Activated gamma-delta T cell treated with Interleukin-2 at 50 U/mL for 16 hours (primary cell): ENCODE measurements at regions not wholly inside any gene's neighbourhood (a gene's known extent, or its start where the extent isn't known, plus 50 kb on each side); places are given as distances from the start of the nearest gene placed in this dataset.
"Not testable (repeated sequence)": the region's sequence is repeated elsewhere in the genome, so short reads cannot be mapped to it uniquely, and the experiment has no call there.

ENCODE experiments used
- DNase-seq: peaks from one replicate; pipeline ENCODE4 v3.0.0-alpha.2; 2020

DNA sequence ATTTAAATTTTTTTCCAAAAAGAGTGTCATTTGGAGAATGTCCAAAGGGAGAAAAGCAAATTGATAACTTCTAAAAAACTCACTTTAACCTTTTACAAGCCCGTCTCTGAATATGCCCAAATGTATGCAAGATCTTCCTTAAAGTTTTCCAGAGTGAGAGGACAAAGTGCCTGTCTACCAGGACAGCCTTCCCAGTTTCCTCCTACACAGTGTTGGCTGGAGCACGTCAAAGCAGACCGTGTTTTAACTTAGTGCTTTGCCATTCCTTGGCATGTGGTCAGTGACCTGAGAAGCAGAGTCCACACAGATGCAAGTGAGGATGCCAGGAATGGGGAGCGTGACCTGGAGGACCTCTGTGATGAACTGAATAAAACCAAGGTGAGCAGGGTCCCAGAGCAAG, 245.7 kb downstream of the FAM43A start:
- DNase-seq: no peak

DNA sequence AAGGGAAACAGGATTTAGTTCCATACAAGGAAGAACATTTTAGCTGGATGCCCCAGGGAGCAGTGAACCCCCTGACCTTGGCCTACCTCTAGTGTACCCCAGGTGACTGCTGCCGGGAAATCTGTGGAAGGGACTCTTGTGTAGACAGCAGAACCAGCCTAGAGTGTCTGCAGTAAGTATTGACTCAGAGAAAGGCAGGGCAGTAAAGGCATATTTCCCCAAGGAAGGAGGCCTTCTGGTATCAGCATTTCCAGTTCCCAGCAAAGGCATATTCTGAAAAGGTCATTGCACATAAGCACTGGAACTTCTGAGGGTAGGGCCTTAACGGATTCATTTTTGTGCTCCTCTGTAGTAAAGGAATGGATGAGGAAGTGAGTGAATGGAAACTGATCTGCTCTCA, 246.2 kb downstream of the FAM43A start:
- DNase-seq: no peak

GRCh38 chr3:194933465-194933864, 247.8 kb downstream of the FAM43A start:
- no peak for DNase-seq

GRCh38 chr3:194935061-194935460, 249.4 kb downstream of the FAM43A start:
- DNase-seq: no peak

DNA sequence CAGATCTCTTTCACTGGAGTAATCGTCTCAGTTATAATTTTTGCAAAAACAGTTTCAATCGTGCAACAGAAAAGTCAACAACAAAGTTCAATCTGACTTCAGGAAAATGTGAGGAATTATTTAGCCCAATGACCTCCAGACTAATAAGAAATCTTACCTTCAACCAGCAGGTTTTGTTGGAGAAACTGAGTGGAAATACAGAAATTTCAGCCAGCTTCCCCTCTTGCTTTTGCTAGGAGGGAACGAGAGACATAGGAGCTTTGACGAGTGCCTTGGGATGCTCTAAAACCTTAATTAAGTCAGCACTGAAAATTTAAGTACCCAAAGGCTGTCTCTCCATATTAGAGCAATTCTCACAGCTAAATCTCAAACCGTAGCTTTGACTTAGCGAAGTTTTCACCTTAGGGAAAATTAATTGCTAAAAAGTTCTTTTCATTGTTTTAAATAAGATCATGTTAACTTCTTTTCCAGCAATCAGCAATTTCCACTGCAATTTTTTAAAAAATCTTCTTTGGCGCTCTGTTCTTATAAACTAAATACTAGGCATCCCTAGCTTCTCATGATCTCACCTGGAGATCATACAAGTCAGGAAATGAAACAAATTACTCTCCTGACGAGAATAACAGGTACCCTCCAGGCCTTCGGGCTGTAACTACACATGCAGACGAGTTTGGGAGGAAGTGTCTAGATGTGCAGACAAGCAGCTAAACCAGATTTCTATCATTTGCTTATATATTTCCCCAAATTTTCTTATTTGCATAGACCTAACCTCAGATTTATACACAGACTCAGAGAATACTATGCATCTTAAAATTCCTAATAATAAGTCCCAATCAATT, 250.2 kb downstream of the FAM43A start:
- DNase-seq: no peak

DNA sequence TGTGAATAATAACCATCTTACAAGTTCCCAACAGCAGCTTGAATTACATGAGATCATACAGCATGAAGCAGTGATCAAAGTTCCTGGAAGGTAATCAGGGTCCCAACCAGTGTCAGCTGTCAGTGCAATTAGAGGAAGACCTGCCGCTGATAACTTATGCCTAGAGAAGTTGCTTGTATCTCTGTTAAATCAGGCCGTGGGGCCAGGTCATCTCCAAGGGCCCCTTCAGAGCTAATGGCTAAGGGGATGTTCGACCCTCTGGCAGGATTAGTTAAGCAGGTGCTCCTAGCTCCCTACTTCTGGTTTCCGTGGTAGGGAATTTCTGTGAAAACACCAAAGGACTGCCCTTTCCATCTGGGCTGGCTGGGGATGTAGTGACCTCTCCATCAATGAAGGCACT, 251.0 kb downstream of the FAM43A start:
- no peak for DNase-seq

DNA sequence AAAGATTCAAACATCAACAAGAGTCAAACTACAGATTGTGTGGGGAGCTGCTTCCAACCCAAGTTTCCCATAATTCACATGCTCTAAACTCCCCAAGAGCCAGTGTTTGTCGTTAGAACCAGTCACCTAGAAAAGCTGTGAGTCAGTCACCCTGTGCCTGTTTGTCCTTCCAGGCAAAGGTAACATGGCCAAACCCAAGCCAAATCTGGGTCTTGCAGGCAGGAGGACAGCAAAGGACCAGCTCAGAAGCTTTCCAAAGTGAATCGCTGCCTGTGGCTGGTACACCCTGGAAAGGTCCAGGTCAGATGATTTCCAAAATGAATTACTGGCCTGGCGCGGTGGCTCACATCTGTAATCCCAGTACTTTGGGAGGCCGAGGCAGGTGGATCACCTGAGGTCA, 251.5 kb downstream of the FAM43A start:
- no peak for DNase-seq

- DNase-seq: no peak
These were observed 252.2 kb downstream of the FAM43A start for GRCh38 chr3:194937882-194938321.

GRCh38 chr3:194938845-194939531, 253.3 kb downstream of the FAM43A start:
- no peak for DNase-seq

DNA sequence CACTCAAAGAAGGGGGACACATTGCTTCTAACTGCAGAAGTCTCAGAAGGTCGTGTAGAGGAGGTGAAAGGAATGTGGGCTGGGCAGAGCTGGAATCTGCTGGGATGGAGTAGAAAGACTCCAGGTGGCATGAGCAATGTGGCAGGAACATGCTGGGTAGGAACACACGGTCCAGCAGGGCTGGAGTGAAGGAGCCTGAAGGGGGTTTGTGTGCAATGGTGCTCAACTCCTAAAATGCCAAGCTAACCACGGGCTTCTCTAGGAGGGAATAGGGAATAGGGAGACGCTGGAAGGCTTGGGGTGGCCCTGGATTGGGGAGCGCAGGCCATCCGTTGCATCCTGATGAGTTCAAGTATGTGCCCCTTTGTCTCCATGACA, 253.8 kb downstream of the FAM43A start:
- DNase-seq: no peak

- no peak for DNase-seq
These were observed 254.5 kb downstream of the FAM43A start for GRCh38 chr3:194939949-194940770.

- DNase-seq: no peak
These were observed 255.8 kb downstream of the FAM43A start for GRCh38 chr3:194941360-194941955.

DNA sequence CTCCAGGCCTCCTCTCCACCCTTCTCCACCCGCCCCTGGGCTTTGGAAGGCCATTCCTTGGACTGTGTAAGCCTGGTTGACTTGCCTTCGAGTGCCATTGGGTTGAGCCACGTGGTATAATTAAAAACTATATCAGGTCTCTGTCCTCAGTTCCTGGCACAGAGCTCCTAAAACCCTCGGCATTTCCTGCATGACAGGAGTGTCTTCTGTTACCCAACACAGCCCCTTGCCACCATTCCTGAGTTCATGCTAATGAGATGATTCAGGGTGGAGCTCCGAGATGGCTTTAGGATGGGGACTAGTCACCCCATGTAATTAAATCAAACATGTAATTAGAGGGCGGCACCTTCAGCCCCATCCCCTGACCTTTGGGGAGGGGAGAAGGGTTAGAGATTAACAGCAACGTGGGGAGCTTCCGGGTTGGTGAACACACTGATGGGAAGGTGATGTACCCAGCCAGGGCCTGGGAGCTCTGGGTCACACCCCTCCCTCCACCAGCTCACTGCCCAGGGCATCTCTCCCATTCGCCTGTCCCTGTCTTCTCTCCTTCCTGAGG, 256.4 kb downstream of the FAM43A start:
- DNase-seq: no peak

- no peak for DNase-seq
These were observed 258.8 kb downstream of the FAM43A start for GRCh38 chr3:194944526-194944925.

DNA sequence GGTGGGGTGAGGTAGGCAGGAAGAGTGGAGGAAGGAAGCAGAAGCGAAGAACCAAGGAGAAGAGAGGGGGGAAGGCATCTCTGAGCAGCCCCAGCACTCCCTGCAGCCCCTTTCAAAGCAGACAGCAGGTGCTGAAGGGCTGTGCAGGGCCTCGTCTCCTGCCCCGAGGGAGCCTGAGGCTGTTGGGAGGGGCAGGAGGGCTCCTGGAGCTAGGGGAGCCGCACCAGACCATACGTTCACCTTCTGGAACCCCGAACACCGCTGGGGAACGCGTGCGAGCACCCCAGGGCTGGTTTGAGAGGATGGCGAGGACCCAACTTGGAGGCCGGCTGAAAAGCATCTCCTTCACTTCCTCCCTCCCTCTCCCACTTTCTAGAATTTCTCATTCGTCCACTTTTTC, 259.8 kb downstream of the FAM43A start:
- DNase-seq: no peak

DNA sequence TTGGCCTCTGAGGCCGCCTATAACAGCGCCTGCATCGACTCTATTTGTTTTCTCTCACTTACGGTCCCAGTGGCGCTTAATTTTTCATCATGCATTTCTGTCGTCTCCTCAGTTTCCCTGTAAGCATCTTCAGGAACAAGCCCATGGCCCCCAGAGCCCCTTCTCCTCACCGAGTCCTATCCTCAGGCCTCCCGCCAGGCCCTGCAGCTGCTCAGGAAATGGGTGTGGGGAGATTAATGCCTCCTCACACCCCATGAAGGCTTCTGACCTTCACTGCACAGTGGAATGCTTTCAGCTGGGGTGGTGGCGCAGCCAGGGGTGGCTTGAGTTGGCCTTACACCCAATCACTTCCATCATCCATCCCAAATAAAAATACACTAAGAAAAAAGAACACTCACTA, 260.4 kb downstream of the FAM43A start:
- DNase-seq: no peak

DNA sequence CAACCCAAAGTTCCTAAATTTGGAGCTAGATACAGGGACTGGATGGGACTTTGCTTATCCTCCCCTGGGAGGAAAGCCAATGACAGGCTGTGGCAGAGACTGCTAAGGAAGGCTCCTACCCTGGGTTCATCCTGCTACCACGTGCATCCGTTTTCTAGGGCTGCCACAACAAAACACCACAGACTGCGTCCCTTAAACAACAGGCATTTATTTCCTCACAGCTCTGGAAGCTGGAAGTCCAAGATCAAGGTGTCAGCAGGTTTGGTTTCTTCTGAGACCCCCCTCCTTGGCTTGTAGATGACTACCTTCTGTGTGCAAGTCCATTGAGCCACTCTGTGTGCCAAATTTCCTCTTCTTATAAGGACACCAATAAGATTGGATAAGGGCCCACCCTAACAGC, 263.9 kb downstream of the FAM43A start:
- no peak for DNase-seq

GRCh38 chr3:194950906-194951628, 265.4 kb downstream of the FAM43A start:
- DNase-seq: no peak

DNA sequence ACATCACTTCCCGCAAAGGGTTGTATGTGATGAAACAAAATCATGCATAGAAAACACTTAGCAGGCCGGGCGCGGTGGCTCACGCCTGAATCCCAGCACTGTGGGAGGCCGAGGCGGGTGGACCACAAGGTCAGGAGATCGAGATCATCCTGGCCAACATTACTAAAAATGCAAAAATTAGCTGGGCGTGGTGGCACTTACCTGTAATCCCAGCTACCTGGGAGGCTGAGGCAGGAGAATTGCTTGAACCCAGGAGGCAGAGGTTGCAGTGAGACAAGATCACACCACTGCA, 265.9 kb downstream of the FAM43A start:
- not testable (repeated sequence) for DNase-seq

DNA sequence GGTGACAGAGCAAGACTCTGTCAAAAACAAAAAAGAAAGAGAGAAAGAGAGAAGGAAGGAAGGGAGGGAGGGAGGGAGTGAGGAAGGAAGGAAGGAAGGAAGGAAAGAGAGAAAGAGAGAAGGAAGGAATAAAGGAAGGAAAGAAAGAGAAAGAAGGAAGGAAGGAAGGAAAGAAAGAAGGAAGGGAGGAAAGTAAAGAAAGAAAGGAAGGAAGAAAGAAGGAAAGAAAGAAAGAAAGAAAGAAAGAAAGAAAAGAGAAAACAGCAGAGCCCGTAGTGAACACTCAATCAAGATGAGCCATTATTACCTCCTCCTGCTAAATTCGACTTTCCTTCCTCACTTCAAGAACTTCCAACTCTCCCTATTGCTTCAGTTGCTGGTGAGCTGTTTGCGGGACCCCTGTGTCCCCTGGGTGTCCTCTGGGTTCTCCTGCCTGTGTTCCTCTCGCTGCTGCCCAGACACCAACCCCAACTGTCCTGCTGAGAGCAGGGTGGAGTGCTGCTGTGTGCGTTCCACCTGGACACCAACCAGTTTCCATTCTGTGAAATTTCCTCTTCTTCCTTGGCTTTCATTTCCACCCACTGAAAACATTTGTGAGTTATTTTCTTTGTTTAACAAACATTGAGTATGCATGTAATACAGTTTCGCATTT, 266.4 kb downstream of the FAM43A start:
- DNase-seq: no peak

- DNase-seq: no peak
These were observed 267.2 kb downstream of the FAM43A start for GRCh38 chr3:194952841-194953241.

DNA sequence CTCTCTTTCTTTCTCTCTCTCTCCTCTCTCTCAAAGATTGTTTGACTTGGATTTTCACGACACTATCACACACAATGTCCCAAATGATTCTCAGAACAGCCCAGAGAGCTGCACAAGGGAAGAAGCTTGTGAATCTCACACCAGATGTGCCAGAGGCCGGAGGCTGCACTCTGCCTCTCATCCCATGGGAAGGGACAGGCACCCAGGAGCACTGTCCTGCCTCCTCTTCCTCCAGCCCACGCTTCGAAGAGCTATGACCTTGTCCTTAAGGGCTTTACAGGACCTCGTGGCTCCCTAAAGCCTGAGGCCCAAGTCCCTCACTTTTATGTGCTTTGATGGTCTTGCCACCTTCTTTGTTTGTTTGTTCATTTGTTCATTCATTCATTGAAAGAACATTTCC, 267.6 kb downstream of the FAM43A start:
- DNase-seq: no peak
